Suprapubic skin (tissue), 3 donors: ENCODE measurements at regions not wholly inside any gene's neighbourhood (a gene's known extent, or its start where the extent isn't known, plus 50 kb on each side); places are given as distances from the start of the nearest gene placed in this dataset.

Experiments
- CTCF ChIP-seq, 2 donors: fragments of 200-600 bp in 1 of 2; fragments of 450-650 bp in 1 of 2; sonication (generic) in 1 of 2; IDR thresholded peaks; one replicate each; pipeline ENCODE4 v1.5.1; 2016 to 2019; ENCODE audit warnings: antibody characterized with exemption in 2 of 2, mild to moderate bottlenecking in 1 of 2, moderate library complexity in 1 of 2
- POLR2AphosphoS5 ChIP-seq, 3 donors: sonication (generic); formaldehyde crosslinking; IDR thresholded peaks; one replicate each; pipeline ENCODE4 v1.6.1; 2017; ENCODE audit warnings: antibody characterized with exemption in 3 of 3

- TF ChIP-seq POLR2AphosphoS5 (IDR thresholded peaks at IDR 0.05) (no peak), CTCF (IDR thresholded peaks at IDR 0.05) (no peak)
Measured at GRCh38 chr6:90678049-90678779, 91.3 kb upstream of the MAP3K7 start.
